NT2/D1 (cell line): ENCODE measurements at regions not wholly inside any gene's neighbourhood (a gene's known extent, or its start where the extent isn't known, plus 50 kb on each side); places are given as distances from the start of the nearest gene placed in this dataset.
"Not testable (repeated sequence)": the region's sequence is repeated elsewhere in the genome, so short reads cannot be mapped to it uniquely, and the experiment has no call there.

Source experiments
- DNase-seq: peaks from one replicate; pipeline ENCODE4 v3.0.0-alpha.2; 2011; ENCODE audit warnings: low read depth, low spot score
- H3K27me3 ChIP-seq: 2 replicates; pipeline ENCODE4 v1.6.0; 2011; ENCODE audit warnings: mild to moderate bottlenecking; ENCODE audit not compliant: insufficient read length, insufficient read depth
- H3K36me3 ChIP-seq: 2 replicates; pipeline ENCODE4 v1.6.1; 2011; ENCODE audit warnings: mild to moderate bottlenecking, low read length, mixed read lengths; ENCODE audit not compliant: insufficient read depth, insufficient read length
- H3K4me1 ChIP-seq: 2 replicates; pipeline ENCODE4 v1.5.1; 2011; ENCODE audit not compliant: insufficient read depth, insufficient read length
- H3K4me3 ChIP-seq: 2 replicates; pipeline ENCODE4 v1.5.1; 2011; ENCODE audit warnings: low read depth; ENCODE audit not compliant: insufficient read length
- H3K9ac ChIP-seq: 2 replicates; pipeline ENCODE4 v1.6.0; 2011; ENCODE audit warnings: low read depth; ENCODE audit not compliant: insufficient read length
- H3K9me3 ChIP-seq: 2 replicates; pipeline ENCODE4 v1.5.1; 2011; ENCODE audit warnings: mild to moderate bottlenecking, low read length; ENCODE audit not compliant: insufficient read depth
- SUZ12 ChIP-seq: IDR thresholded peaks from 2 replicates; pipeline ENCODE4 v1.6.1; 2011; ENCODE audit not compliant: insufficient read length, insufficient read depth; ENCODE audit errors: extremely low read depth
- YY1 ChIP-seq: IDR thresholded peaks from 2 replicates; pipeline ENCODE4 v1.6.1; 2011; ENCODE audit not compliant: insufficient read length, insufficient read depth
- ZNF274 ChIP-seq: IDR thresholded peaks from 2 replicates; pipeline ENCODE4 v1.6.1; 2011; ENCODE audit warnings: mild to moderate bottlenecking, low read depth, low read length

- Histone ChIP-seq H3K27me3 (no peaks in the 10 kb centered on the region), H3K4me1 (no peaks in the 10 kb centered on the region), H3K36me3 (no peaks in the 10 kb centered on the region), H3K9ac (no peak overlapping the region), H3K9me3 (no peaks in the 10 kb centered on the region), H3K4me3 (no peak overlapping the region)
- DNase-seq: no peak
- TF ChIP-seq YY1 (no peak), ZNF274 (no peak), SUZ12 (no peak)
Measured at GRCh38 chr2:185665251-185665814, 73.3 kb upstream of the FSIP2 start.

- TF ChIP-seq SUZ12: no peak
- no peak for TF ChIP-seq YY1
- TF ChIP-seq ZNF274: no peak
- H3K36me3 ChIP-seq: no peaks in the 10 kb centered on the region
- H3K9ac ChIP-seq: no peak overlapping the region
- DNase-seq: no peak
- no peaks in the 10 kb centered on the region for H3K4me1 ChIP-seq
- no peak overlapping the region for H3K4me3 ChIP-seq
- no peaks in the 10 kb centered on the region for H3K9me3 ChIP-seq
- H3K27me3 ChIP-seq: no peaks in the 10 kb centered on the region
Measured at GRCh38 chr2:185667452-185667851, 71.2 kb upstream of the FSIP2 start.

GRCh38 chr2:185668710-185669109 lies 69.9 kb upstream of the FSIP2 start:
- Histone ChIP-seq H3K9ac (no peak overlapping the region), H3K9me3 (no peaks in the 10 kb centered on the region), H3K4me3 (no peak overlapping the region), H3K27me3 (no peaks in the 10 kb centered on the region), H3K36me3 (no peaks in the 10 kb centered on the region), H3K4me1 (no peaks in the 10 kb centered on the region)
- TF ChIP-seq ZNF274 (no peak), SUZ12 (no peak), YY1 (no peak)
- DNase-seq: no peak

GRCh38 chr2:185674232-185674631 lies 64.4 kb upstream of the FSIP2 start:
- no peaks in the 10 kb centered on the region for H3K27me3 ChIP-seq
- H3K36me3 ChIP-seq: no peaks in the 10 kb centered on the region
- TF ChIP-seq SUZ12: no peak
- TF ChIP-seq ZNF274: no peak
- TF ChIP-seq YY1: no peak
- H3K4me1 ChIP-seq: no peaks in the 10 kb centered on the region
- H3K4me3 ChIP-seq: no peak overlapping the region
- peaks cover 7% of the 10 kb centered on the region for H3K9me3 ChIP-seq
- no peak for DNase-seq
- H3K9ac ChIP-seq: no peak overlapping the region

GRCh38 chr2:185676316-185676715 lies 62.3 kb upstream of the FSIP2 start:
- Histone ChIP-seq H3K36me3 (no peaks in the 10 kb centered on the region), H3K27me3 (no peaks in the 10 kb centered on the region), H3K4me3 (no peak overlapping the region), H3K9me3 (peaks cover 7% of the 10 kb centered on the region), H3K9ac (no peak overlapping the region), H3K4me1 (no peaks in the 10 kb centered on the region)
- DNase-seq: no peak
- no peak for TF ChIP-seq SUZ12
- TF ChIP-seq YY1: no peak
- no peak for TF ChIP-seq ZNF274

- not testable (repeated sequence) for H3K4me3 ChIP-seq, H3K27me3 ChIP-seq, H3K9me3 ChIP-seq, DNase-seq, H3K9ac ChIP-seq, H3K4me1 ChIP-seq, H3K36me3 ChIP-seq
Measured at GRCh38 chr2:185687001-185687400, 51.6 kb upstream of the FSIP2 start.

- Histone ChIP-seq H3K36me3 (no peaks in the 10 kb centered on the region), H3K9me3 (no peaks in the 10 kb centered on the region), H3K4me3 (no peak overlapping the region), H3K4me1 (no peaks in the 10 kb centered on the region), H3K9ac (no peak overlapping the region), H3K27me3 (no peaks in the 10 kb centered on the region)
- no peak for DNase-seq
- no peak for TF ChIP-seq ZNF274
- TF ChIP-seq SUZ12: no peak
- TF ChIP-seq YY1: no peak
Measured at GRCh38 chr2:185687967-185688366, 50.6 kb upstream of the FSIP2 start.
